ENCODE measurements at regions not wholly inside any gene's neighbourhood (a gene's known extent, or its start where the extent isn't known, plus 50 kb on each side); places are given as distances from the start of the nearest gene placed in this dataset.

DNA sequence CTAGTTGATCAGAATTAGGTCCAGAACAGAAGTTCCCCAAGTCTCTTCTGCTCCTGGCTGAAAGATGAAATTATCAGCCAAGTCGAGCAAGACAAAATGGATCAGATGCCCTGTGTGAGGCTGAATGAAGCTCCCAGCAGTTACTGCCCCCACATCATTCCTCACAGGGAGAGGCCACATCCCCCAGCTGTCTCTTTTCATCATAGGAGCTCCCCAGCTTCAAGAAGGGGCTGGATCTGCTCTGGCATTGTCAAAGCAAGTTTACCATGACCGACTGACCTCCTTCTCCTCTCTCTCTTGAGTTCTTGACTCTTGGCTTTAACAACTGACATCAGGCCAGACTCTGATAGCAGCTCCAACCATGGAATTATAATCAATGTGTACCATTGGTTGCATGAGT is 133.3 kb upstream of the RAD23B start:
- TF ChIP-seq, protein P1, sequence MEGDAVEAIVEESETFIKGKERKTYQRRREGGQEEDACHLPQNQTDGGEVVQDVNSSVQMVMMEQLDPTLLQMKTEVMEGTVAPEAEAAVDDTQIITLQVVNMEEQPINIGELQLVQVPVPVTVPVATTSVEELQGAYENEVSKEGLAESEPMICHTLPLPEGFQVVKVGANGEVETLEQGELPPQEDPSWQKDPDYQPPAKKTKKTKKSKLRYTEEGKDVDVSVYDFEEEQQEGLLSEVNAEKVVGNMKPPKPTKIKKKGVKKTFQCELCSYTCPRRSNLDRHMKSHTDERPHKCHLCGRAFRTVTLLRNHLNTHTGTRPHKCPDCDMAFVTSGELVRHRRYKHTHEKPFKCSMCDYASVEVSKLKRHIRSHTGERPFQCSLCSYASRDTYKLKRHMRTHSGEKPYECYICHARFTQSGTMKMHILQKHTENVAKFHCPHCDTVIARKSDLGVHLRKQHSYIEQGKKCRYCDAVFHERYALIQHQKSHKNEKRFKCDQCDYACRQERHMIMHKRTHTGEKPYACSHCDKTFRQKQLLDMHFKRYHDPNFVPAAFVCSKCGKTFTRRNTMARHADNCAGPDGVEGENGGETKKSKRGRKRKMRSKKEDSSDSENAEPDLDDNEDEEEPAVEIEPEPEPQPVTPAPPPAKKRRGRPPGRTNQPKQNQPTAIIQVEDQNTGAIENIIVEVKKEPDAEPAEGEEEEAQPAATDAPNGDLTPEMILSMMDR (IDR thresholded peaks at IDR 0.05): no peak
- no peaks in the 10 kb centered on the region for H3K27me3 ChIP-seq (ENCODE audit: control insufficient read depth, insufficient read depth, low read length)
- intact Hi-C loops (cut with micrococcal nuclease): no loop called here

DNA sequence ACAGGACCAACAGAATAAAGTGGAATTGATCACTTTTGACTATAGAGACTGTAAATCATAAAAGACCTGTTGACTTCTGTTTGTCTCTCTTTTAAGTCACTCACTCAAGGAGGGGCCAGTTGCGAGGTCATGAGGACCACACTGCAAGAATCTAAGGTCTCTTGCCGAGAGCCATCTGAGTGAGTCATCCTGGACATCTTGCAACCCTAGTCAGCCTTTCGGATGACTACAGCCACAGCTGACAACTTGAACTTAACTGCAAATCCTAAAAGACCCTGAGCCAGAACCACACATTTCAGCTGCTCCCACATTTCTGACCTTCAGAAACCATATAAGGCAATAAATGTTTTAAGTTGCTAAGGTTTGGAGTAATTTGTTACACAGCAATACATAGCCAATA is 129.7 kb upstream of the RAD23B start:
- Mint-ChIP-seq H3K4me1 (no peaks in the 10 kb centered on the region), H3K4me3 (no peak overlapping the region), H3K36me3 (no peaks in the 10 kb centered on the region), H3K27ac (no peak overlapping the region), H3K9me3 (no peaks in the 10 kb centered on the region), H3K27me3 (ENCODE audit: low read depth in 2 of 2) (peaks cover 16 to 50% of the 10 kb centered on the region in 2 donors)
- DNase-seq: no peak
- no peak overlapping the region for H3K4me3 ChIP-seq (ENCODE audit: low read length)
- H3K9me3 ChIP-seq (ENCODE audit: control insufficient read depth, insufficient read depth, low read length): no peaks in the 10 kb centered on the region
- TF ChIP-seq, protein P1 (IDR thresholded peaks at IDR 0.05): no peak
- WGBS (ENCODE audit: insufficient coverage): 88% methylated on average over 3 of the region's 3 CpGs
- intact Hi-C loops (cut with micrococcal nuclease): no loop called here
- no peak for ATAC-seq
- no peaks in the 10 kb centered on the region for H3K4me1 ChIP-seq (ENCODE audit: control insufficient read depth, insufficient read depth, low read length)
- no peak overlapping the region for H3K27ac ChIP-seq (ENCODE audit: low read length)
- H3K27me3 ChIP-seq (ENCODE audit: control insufficient read depth, insufficient read depth, low read length): no peaks in the 10 kb centered on the region
- no peaks in the 10 kb centered on the region for H3K36me3 ChIP-seq (ENCODE audit: control insufficient read depth, insufficient read depth, low read length)

More for the DNA sequence above, 133.3 kb upstream of the RAD23B start:
- no peak overlapping the region for H3K27ac ChIP-seq (ENCODE audit: low read length)
- no peaks in the 10 kb centered on the region for H3K4me1 ChIP-seq (ENCODE audit: control insufficient read depth, insufficient read depth, low read length)
- 77% methylated on average over 2 of the region's 2 CpGs for WGBS (ENCODE audit: insufficient coverage)
- Mint-ChIP-seq H3K27me3 (ENCODE audit: low read depth in 2 of 2) (peaks cover 18 to 41% of the 10 kb centered on the region in 2 donors), H3K4me3 (no peak overlapping the region), H3K4me1 (no peaks in the 10 kb centered on the region), H3K27ac (no peak overlapping the region), H3K36me3 (no peaks in the 10 kb centered on the region), H3K9me3 (no peaks in the 10 kb centered on the region)
- no peak for ATAC-seq
- DNase-seq: no peak
- no peak overlapping the region for H3K4me3 ChIP-seq (ENCODE audit: low read length)
- no peaks in the 10 kb centered on the region for H3K36me3 ChIP-seq (ENCODE audit: control insufficient read depth, insufficient read depth, low read length)
- H3K9me3 ChIP-seq (ENCODE audit: control insufficient read depth, insufficient read depth, low read length): no peaks in the 10 kb centered on the region

DNA sequence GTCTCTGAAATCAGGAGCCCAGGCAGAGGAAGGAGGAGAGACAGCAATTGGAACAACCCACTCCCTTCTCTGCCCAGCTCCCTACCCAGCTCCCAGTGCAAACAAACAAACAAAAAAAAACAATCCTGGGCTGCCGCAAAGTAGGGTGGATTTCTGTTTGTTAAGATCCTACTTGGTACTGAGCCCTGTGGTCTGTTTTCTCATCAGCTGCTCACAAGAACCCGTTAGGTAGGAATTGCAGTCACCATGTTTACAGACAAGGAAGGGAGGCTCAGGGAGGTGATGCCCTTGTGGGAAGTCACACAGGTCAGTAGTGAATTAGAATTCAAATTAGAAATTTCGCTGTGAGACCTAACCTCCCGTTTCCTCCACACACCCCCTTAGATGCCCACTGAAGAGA is 128.8 kb upstream of the RAD23B start:
- H3K4me1 ChIP-seq (ENCODE audit: control insufficient read depth, insufficient read depth, low read length): no peaks in the 10 kb centered on the region
- TF ChIP-seq, protein P1 (IDR thresholded peaks at IDR 0.05): no peak
- DNase-seq (no peak), ATAC-seq (no peak)
- no peak overlapping the region for H3K27ac ChIP-seq (ENCODE audit: low read length)
- intact Hi-C loops (cut with micrococcal nuclease): no loop called here
- no peaks in the 10 kb centered on the region for H3K9me3 Mint-ChIP-seq
- 85% methylated on average over 4 of the region's 4 CpGs for WGBS (ENCODE audit: insufficient coverage)
- H3K27me3 ChIP-seq (ENCODE audit: control insufficient read depth, insufficient read depth, low read length): no peaks in the 10 kb centered on the region
- no peaks in the 10 kb centered on the region for H3K4me1 Mint-ChIP-seq
- no peaks in the 10 kb centered on the region for H3K36me3 Mint-ChIP-seq
- no peaks in the 10 kb centered on the region for H3K36me3 ChIP-seq (ENCODE audit: control insufficient read depth, insufficient read depth, low read length)
- no peak overlapping the region for H3K4me3 ChIP-seq (ENCODE audit: low read length)
- H3K27ac Mint-ChIP-seq: no peak overlapping the region
- peaks cover 16 to 41% of the 10 kb centered on the region in 2 donors for H3K27me3 Mint-ChIP-seq (ENCODE audit: low read depth in 2 of 2)
- H3K9me3 ChIP-seq (ENCODE audit: control insufficient read depth, insufficient read depth, low read length): no peaks in the 10 kb centered on the region
- H3K4me3 Mint-ChIP-seq: no peak overlapping the region

DNA sequence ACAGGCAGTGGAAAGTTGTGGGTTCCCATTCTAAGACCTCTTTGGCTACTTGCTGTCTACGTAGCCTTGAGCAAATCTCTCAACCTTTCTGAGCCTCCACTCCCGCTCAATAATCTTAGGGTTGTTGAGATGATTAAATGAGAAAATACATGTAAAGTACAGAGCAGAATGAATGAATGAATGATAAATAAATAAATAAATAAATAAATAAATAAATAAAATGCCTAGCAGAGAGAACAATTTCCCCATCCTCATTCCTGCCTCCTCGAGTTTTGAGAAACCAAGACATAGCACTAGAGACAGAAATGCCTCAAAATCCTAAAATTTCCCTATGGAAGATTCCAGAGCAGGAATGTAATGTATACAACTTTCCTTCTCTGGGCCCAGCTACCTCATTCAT is 128.3 kb upstream of the RAD23B start:
- H3K4me3 ChIP-seq (ENCODE audit: low read length): no peak overlapping the region
- H3K36me3 ChIP-seq (ENCODE audit: control insufficient read depth, insufficient read depth, low read length): no peaks in the 10 kb centered on the region
- Mint-ChIP-seq H3K36me3 (no peaks in the 10 kb centered on the region), H3K4me1 (no peaks in the 10 kb centered on the region), H3K4me3 (no peak overlapping the region), H3K27ac (no peak overlapping the region), H3K9me3 (no peaks in the 10 kb centered on the region), H3K27me3 (ENCODE audit: low read depth in 2 of 2) (peaks cover 16 to 37% of the 10 kb centered on the region in 2 donors)
- H3K4me1 ChIP-seq (ENCODE audit: control insufficient read depth, insufficient read depth, low read length): no peaks in the 10 kb centered on the region
- H3K27ac ChIP-seq (ENCODE audit: low read length): no peak overlapping the region
- intact Hi-C loops (cut with micrococcal nuclease): loop anchor here (5.0 kb wide), 1 partner anchor 188 kb away; no protein-coding TSS in a partner anchor
- H3K9me3 ChIP-seq (ENCODE audit: control insufficient read depth, insufficient read depth, low read length): no peaks in the 10 kb centered on the region
- ATAC-seq: no peak
- DNase-seq: no peak
- TF ChIP-seq, protein P1 (IDR thresholded peaks at IDR 0.05): no peak
- 88% methylated on average over 3 of the region's 3 CpGs for WGBS (ENCODE audit: insufficient coverage)
- no peaks in the 10 kb centered on the region for H3K27me3 ChIP-seq (ENCODE audit: control insufficient read depth, insufficient read depth, low read length)
